Muscle layer of duodenum (tissue), 2 donors: ENCODE measurements at regions not wholly inside any gene's neighbourhood (a gene's known extent, or its start where the extent isn't known, plus 50 kb on each side); places are given as distances from the start of the nearest gene placed in this dataset.
"Not testable (repeated sequence)": the region's sequence is repeated elsewhere in the genome, so short reads cannot be mapped to it uniquely, and the experiment has no call there.

Experiments
- H3K27ac ChIP-seq: one replicate; pipeline ENCODE4 v1.7.0; 2013; ENCODE audit warnings: mild to moderate bottlenecking, low read length
- H3K27me3 ChIP-seq: one replicate; pipeline ENCODE4 v1.7.0; 2013; ENCODE audit warnings: low read depth, mild to moderate bottlenecking, control low read depth, low read length
- H3K36me3 ChIP-seq, 2 donors: one replicate each; pipeline ENCODE4 v1.7.0; 2013; ENCODE audit warnings: low read length in 2 of 2, control low read depth in 1 of 2, mild to moderate bottlenecking in 1 of 2; ENCODE audit not compliant: insufficient read depth in 2 of 2, control insufficient read depth in 1 of 2
- H3K4me1 ChIP-seq, 2 donors: one replicate each; pipeline ENCODE4 v1.7.0; 2013; ENCODE audit warnings: low read length in 2 of 2, mild to moderate bottlenecking in 2 of 2, control low read depth in 1 of 2, moderate library complexity in 1 of 2; ENCODE audit not compliant: insufficient read depth in 2 of 2, control insufficient read depth in 1 of 2
- H3K4me3 ChIP-seq, 2 donors: one replicate each; pipeline ENCODE4 v1.7.0; 2013; ENCODE audit warnings: low read length in 2 of 2, low read depth in 1 of 2, mild to moderate bottlenecking in 1 of 2
- H3K9me3 ChIP-seq, 2 donors: one replicate each; pipeline ENCODE4 v1.7.0; 2013; ENCODE audit warnings: low read length in 2 of 2, control low read depth in 1 of 2, mild to moderate bottlenecking in 1 of 2; ENCODE audit not compliant: control insufficient read depth in 1 of 2
- donor health status: healthy.

DNA sequence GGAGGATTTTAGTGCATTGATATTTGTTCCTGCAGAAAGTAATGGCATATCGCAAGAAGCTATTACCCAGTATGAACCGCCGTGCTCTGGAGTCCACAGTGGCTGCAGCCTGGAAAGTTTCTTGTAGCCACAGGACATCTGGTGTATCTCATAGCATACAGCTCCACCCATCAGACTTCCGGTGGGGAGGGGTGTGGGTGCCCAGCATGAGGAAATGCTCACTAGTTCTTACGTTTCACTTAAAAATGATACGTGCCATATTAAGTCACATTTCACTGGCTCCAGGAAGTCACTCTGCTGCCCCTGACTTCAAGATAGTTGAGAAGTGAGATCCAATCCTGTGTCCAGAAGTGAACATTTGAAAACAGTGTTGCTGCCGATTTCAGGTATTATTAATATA lies 990.4 kb downstream of the GBE1 start:
- H3K27me3 ChIP-seq, result no peaks in the 10 kb centered on the region
- no peaks in the 10 kb centered on the region for H3K4me1 ChIP-seq
- no peaks in the 10 kb centered on the region for H3K9me3 ChIP-seq
- peak overlapping the region; percentile 7 to 14 for H3K4me3 ChIP-seq
- H3K36me3 ChIP-seq, result no peaks in the 10 kb centered on the region
- H3K27ac ChIP-seq, result no peak overlapping the region

DNA sequence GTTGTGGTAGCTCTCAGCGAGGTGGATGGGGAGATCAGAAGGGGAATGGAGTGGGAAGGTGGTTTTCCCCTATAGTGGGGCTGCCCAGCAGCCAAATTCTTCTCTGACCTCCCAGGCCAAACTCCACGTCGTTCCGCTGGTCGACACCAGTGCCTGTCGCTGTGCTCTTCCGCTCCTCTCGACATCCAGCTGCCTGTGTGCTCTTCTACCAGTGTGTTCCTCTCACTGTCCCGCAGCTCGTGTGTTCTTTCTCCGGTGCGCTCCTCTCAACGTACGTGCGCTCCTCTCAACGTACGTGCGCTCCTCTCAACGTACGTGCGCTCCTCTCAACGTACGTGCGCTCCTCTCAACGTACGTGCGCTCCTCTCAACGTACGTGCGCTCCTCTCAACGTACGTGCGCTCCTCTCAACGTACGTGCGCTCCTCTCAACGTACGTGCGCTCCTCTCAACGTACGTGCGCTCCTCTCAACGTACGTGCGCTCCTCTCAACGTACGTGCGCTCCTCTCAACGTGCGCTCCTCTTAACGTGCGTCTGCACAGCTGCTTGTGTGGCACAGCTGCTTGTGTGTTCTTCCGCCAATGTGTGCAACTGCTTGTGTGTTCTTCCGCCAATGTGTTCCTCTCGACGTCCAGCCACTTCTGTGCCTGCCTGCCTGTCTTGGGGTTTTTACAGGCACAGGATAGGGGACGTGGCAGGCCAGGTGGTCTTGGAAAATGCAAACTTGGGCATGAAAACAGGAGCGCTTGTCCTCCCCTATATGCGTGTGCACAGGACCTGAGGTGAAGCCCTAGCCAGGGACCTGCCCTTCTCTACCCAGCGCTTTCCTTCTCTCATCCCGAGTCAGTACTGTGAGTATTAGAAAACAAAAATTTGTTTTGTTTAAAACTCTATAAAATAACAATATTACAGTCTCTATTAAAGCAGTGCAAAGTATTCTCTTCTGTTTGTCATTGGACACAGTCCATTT lies 991.1 kb downstream of the GBE1 start:
- no peaks in the 10 kb centered on the region for H3K36me3 ChIP-seq
- H3K27me3 ChIP-seq, result no peaks in the 10 kb centered on the region
- peak overlapping the region in 1 of 2 donors; percentile 14 for H3K4me3 ChIP-seq
- H3K9me3 ChIP-seq, result no peaks in the 10 kb centered on the region
- no peak overlapping the region for H3K27ac ChIP-seq
- no peaks in the 10 kb centered on the region for H3K4me1 ChIP-seq

- Histone ChIP-seq H3K9me3 (no peaks in the 10 kb centered on the region), H3K36me3 (no peaks in the 10 kb centered on the region), H3K4me1 (no peaks in the 10 kb centered on the region), H3K27me3 (no peaks in the 10 kb centered on the region), H3K27ac (no peak overlapping the region), H3K4me3 (no peak overlapping the region)
Observed at GRCh38 chr3:80769683-80770082, 991.8 kb downstream of the GBE1 start.

GRCh38 chr3:80767604-80768003 lies 993.8 kb downstream of the GBE1 start:
- no peaks in the 10 kb centered on the region for H3K4me1 ChIP-seq
- no peaks in the 10 kb centered on the region for H3K27me3 ChIP-seq
- H3K27ac ChIP-seq, result no peak overlapping the region
- no peaks in the 10 kb centered on the region for H3K36me3 ChIP-seq
- peaks cover 0 to 2% of the 10 kb centered on the region in 2 donors for H3K9me3 ChIP-seq
- no peak overlapping the region for H3K4me3 ChIP-seq

- Histone ChIP-seq H3K27me3 (no peaks in the 10 kb centered on the region), H3K9me3 (no peaks in the 10 kb centered on the region), H3K36me3 (no peaks in the 10 kb centered on the region), H3K27ac (no peak overlapping the region), H3K4me1 (no peaks in the 10 kb centered on the region), H3K4me3 (no peak overlapping the region)
Observed at GRCh38 chr3:80754969-80755368, 987.2 kb upstream of the ROBO1 start.

DNA sequence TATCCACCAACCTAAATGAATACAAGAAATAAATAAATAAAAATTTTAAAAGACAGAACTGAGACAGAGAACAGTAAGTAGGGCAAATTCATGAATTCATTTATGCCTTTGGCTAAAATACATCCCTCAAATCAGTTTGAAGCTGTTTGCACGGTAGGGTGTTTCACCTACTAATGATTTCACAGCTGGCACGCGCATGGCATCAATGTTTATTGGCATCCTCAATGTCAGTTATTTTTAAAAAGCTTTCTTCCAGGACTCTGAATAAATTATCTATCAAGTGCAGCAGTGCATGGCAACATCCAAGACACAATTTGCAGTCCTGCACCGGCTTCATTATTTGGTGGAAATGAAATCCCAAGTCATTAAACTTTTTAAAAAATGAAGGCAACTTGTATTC lies 985.2 kb upstream of the ROBO1 start:
- Histone ChIP-seq H3K4me3 (no peak overlapping the region), H3K27ac (no peak overlapping the region), H3K9me3 (no peaks in the 10 kb centered on the region), H3K4me1 (no peaks in the 10 kb centered on the region), H3K27me3 (no peaks in the 10 kb centered on the region), H3K36me3 (no peaks in the 10 kb centered on the region)

DNA sequence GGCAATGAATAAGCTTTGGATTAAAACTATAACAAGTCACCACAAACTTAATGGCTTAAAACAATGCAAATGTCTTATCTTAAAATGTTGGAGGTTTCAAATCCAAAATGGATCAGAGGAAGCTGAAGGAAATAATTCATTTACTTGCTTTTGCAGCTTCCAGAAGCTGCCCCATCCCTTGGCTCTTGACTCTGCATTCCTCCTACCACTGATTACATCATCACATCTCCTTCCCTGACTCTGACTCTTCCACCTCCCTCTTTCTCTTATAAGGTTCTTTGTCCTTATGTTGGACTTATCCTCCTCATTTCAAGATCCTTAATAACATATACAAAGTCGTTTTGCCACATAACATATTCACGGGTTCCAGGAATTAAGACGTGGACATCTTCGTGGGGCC lies 982.8 kb upstream of the ROBO1 start:
- Histone ChIP-seq H3K4me3 (no peak overlapping the region), H3K9me3 (no peaks in the 10 kb centered on the region), H3K36me3 (no peaks in the 10 kb centered on the region), H3K27ac (no peak overlapping the region), H3K4me1 (no peaks in the 10 kb centered on the region), H3K27me3 (no peaks in the 10 kb centered on the region)

GRCh38 chr3:80734920-80735319 lies 967.1 kb upstream of the ROBO1 start:
- Histone ChIP-seq H3K4me1 (peaks cover 0 to 5% of the 10 kb centered on the region in 2 donors), H3K4me3 (no peak overlapping the region), H3K36me3 (no peaks in the 10 kb centered on the region), H3K27ac (peak overlapping the region; percentile 21), H3K9me3 (no peaks in the 10 kb centered on the region), H3K27me3 (no peaks in the 10 kb centered on the region)

DNA sequence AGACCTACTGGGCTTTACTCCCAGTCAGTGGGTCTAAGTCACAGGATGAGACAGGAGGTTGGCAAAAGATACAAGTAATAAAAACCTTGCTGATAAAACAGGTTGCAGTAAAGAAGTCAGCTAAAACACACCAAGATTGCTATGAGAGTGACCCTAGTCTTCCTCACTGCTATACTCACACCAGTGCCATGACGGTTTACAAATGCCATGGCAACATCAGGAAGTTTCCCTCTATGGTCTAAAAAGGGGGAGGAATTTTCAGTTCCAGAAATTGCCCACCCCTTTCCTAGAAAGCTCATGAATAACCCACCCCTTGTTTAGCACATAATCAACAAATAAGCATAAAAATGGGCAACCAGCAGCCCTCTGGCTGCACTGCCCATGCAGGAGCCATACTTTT lies 966.7 kb upstream of the ROBO1 start:
- Histone ChIP-seq H3K36me3 (no peaks in the 10 kb centered on the region), H3K4me1 (peaks cover 0 to 5% of the 10 kb centered on the region in 2 donors), H3K9me3 (no peaks in the 10 kb centered on the region), H3K27me3 (no peaks in the 10 kb centered on the region), H3K27ac (peak overlapping the region; percentile 21), H3K4me3 (no peak overlapping the region)

DNA sequence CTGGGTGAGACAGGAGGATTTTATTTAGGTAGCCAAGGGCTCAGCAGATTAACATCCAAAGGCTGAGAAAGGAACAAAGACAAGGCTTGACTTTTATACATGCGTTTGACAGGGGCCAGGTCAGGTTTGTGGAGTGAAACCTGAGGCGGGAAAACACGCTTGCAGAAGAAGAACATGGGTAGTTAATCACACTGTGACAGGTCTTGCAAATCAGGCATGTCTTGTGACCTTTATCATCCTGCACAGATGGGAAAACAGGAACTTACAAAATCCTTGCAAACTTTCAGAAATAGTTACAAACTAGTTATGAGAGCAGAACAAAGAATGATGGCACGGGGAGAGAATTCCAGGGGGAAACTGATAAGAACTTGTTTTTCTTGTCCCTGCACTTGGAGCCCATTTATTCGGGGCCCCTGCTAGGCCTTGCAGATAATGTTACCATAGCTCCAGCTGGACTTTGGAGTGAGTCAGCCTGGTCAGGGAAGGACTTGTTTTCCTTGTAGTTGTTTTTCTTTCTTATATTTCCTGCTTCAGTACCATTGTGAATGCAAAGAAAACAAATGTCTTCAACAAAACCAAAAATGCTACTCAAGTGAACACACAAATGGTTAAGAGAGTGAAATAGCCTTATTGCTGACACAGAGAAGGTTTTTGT lies 965.9 kb upstream of the ROBO1 start:
- H3K4me1 ChIP-seq, result peaks cover 0 to 5% of the 10 kb centered on the region in 2 donors
- no peaks in the 10 kb centered on the region for H3K27me3 ChIP-seq
- no peaks in the 10 kb centered on the region for H3K9me3 ChIP-seq
- H3K27ac ChIP-seq, result peak overlapping the region; percentile 21
- H3K4me3 ChIP-seq, result no peak overlapping the region
- no peaks in the 10 kb centered on the region for H3K36me3 ChIP-seq

GRCh38 chr3:80727561-80727960 lies 959.8 kb upstream of the ROBO1 start:
- not testable (repeated sequence) for H3K9me3 ChIP-seq, H3K27ac ChIP-seq, H3K4me1 ChIP-seq, H3K36me3 ChIP-seq, H3K4me3 ChIP-seq, H3K27me3 ChIP-seq
